Peyer's patch (tissue), 4 donors: ENCODE measurements at regions not wholly inside any gene's neighbourhood (a gene's known extent, or its start where the extent isn't known, plus 50 kb on each side); places are given as distances from the start of the nearest gene placed in this dataset.

Source experiments
- CTCF ChIP-seq, 6 experiments: fragments of 450-650 bp in 4 of 6; fragments of 200-600 bp in 2 of 6; sonication (generic) in 1 of 6; IDR thresholded peaks; one replicate each; pipeline ENCODE4 v1.5.1; 2017 to 2019; ENCODE audit warnings: antibody characterized with exemption in 6 of 6, mild to moderate bottlenecking in 3 of 6, moderate library complexity in 1 of 6
- POLR2A ChIP-seq, 2 donors: fragments of 450-650 bp; IDR thresholded peaks; one replicate each; pipeline ENCODE4 v1.5.1; 2017; ENCODE audit warnings: antibody characterized with exemption in 2 of 2, mild to moderate bottlenecking in 2 of 2, moderate library complexity in 2 of 2

GRCh38 chr13:50306156-50306555, 290.9 kb downstream of the KCNRG start:
- TF ChIP-seq CTCF (IDR thresholded peaks at IDR 0.05) (no peak), POLR2A (IDR thresholded peaks at IDR 0.05) (no peak)
